ENCODE measurements at regions not wholly inside any gene's neighbourhood (a gene's known extent, or its start where the extent isn't known, plus 50 kb on each side); places are given as distances from the start of the nearest gene placed in this dataset.

GRCh38 chr6:149200282-149200945, 117.1 kb upstream of the TAB2 start:
- Mint-ChIP-seq H3K36me3 (peaks cover 12% of the 10 kb centered on the region), H3K4me1 (ENCODE audit: low read depth in 2 of 2) (peaks cover 0 to 5% of the 10 kb centered on the region in 2 donors), H3K4me3 (no peak overlapping the region), H3K27ac (no peak overlapping the region), H3K9me3 (peaks cover 3% of the 10 kb centered on the region), H3K27me3 (no peaks in the 10 kb centered on the region)
- ATAC-seq (no peak), DNase-seq (ENCODE audit: low spot score) (no peak)

DNA sequence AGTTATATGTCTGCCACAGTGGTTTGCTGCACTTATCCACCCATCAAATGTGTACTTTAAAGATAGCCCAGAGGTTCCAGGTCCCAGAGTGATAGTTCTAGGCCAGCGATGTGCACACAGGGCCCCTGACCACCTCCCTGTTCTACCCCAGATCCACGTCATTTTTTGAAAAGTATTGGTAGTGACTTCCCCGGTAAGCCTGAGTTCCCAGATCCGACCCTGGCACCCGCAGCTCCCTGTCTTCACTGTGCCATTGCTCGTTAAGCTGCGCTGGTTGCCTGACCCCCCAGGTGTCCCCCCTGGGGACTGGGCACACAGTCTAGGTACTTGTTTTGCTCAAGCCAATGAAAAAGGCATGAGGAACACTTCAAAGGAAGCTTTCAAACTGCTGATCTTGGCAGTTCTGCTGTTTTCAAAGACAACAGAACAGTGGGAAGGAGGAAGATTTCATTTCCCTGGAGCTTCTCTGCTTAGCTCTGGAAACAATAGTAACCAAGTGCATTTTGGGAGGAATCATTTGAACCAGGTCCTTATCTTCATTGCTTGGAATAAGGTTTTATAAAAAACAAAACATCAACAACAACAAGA, 116.3 kb upstream of the TAB2 start:
- Mint-ChIP-seq H3K4me3 (no peak overlapping the region), H3K27ac (no peak overlapping the region), H3K4me1 (ENCODE audit: low read depth in 2 of 2) (peaks cover 0 to 5% of the 10 kb centered on the region in 2 donors), H3K9me3 (peaks cover 3% of the 10 kb centered on the region), H3K27me3 (no peaks in the 10 kb centered on the region), H3K36me3 (peaks cover 12% of the 10 kb centered on the region)
- no peak for ATAC-seq
- no peak for DNase-seq (ENCODE audit: low spot score)

DNA sequence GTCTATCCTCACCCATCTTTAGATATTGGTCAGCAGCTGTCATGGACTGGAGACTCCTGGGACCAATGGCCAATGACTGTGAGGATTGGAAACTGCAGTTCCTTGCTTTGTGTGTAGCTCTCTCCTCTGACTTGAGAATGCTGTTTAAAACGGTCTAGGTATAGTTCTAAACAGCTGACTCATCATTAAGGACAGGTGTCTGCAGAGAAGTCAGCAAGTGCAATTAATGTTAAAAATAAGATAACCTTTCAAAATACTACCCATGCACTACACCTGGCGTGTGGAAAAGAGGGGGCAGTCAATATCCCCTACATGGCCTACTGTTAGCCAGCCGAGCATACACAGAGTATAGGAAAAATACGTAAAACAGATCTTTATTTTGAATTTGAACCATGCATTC, 115.4 kb upstream of the TAB2 start:
- peaks cover 12% of the 10 kb centered on the region for H3K36me3 Mint-ChIP-seq
- no peaks in the 10 kb centered on the region for H3K9me3 Mint-ChIP-seq
- H3K27ac Mint-ChIP-seq, result no peak overlapping the region
- no peaks in the 10 kb centered on the region for H3K27me3 Mint-ChIP-seq
- DNase-seq (ENCODE audit: low spot score) (no peak), ATAC-seq (no peak)
- peaks cover 0 to 5% of the 10 kb centered on the region in 2 donors for H3K4me1 Mint-ChIP-seq (ENCODE audit: low read depth in 2 of 2)
- no peak overlapping the region for H3K4me3 Mint-ChIP-seq

DNA sequence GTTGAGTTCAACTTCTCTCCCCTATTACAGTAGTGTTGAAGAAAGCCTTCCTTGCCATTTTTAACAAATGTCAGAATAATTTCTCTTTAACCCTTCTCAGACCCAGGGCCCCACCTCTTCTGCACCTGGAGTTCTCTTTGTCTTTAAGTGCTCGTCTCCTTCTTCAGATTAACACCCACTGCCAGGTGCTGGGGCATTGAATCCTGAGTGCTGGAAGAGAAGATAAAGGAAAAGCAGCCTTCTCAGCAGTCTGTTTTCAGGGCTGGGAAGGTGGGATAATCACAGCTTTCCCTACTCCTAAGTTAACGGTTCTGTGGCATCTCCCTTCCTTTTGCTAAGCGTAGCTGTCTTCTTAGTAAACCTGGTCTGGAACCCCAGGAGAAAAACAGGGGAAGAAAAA, 114.6 kb upstream of the TAB2 start:
- ATAC-seq (no peak), DNase-seq (ENCODE audit: low spot score) (no peak)
- H3K4me1 Mint-ChIP-seq (ENCODE audit: low read depth in 2 of 2), result peaks cover 0 to 5% of the 10 kb centered on the region in 2 donors
- peaks cover 12% of the 10 kb centered on the region for H3K36me3 Mint-ChIP-seq
- no peaks in the 10 kb centered on the region for H3K9me3 Mint-ChIP-seq
- no peak overlapping the region for H3K27ac Mint-ChIP-seq
- no peaks in the 10 kb centered on the region for H3K27me3 Mint-ChIP-seq
- no peak overlapping the region for H3K4me3 Mint-ChIP-seq

- Mint-ChIP-seq H3K9me3 (no peaks in the 10 kb centered on the region), H3K27me3 (no peaks in the 10 kb centered on the region), H3K4me3 (no peak overlapping the region), H3K4me1 (ENCODE audit: low read depth in 2 of 2) (peaks cover 0 to 5% of the 10 kb centered on the region in 2 donors), H3K36me3 (peaks cover 12% of the 10 kb centered on the region), H3K27ac (no peak overlapping the region)
- ATAC-seq, result no peak
- DNase-seq (ENCODE audit: low spot score), result no peak
These were observed 114.0 kb upstream of the TAB2 start for GRCh38 chr6:149203509-149203908.

DNA sequence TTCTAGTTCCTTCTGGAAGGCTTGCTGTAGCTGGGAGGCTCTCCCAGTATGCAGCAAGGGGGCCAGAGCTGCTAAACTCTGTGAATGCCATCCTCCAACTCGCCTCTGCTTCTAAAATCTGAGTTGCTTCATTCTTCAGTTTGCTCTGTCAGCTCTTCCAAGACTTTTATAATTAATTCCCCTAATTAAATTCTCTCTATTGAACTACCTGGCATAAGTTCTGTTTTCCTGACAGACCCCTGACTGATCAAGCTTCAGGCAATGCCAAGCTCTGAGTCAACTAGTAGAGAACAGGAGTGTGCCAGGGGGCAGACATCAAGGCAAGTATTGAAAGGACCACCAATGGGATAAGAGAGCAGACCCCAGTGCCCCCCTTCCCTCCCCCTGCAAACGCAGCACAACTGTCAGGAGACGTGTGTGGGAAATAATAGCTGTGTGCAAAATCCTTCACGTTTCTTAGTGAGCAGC, 109.3 kb upstream of the TAB2 start:
- ATAC-seq (no peak), DNase-seq (ENCODE audit: low spot score) (no peak)
- Mint-ChIP-seq H3K27me3 (no peaks in the 10 kb centered on the region), H3K36me3 (peaks cover 7% of the 10 kb centered on the region), H3K4me3 (no peak overlapping the region), H3K4me1 (ENCODE audit: low read depth in 2 of 2) (peaks cover 13 to 18% of the 10 kb centered on the region in 2 donors), H3K27ac (peak overlapping the region in 1 of 2 donors; percentile 2), H3K9me3 (peaks cover 3% of the 10 kb centered on the region)

DNA sequence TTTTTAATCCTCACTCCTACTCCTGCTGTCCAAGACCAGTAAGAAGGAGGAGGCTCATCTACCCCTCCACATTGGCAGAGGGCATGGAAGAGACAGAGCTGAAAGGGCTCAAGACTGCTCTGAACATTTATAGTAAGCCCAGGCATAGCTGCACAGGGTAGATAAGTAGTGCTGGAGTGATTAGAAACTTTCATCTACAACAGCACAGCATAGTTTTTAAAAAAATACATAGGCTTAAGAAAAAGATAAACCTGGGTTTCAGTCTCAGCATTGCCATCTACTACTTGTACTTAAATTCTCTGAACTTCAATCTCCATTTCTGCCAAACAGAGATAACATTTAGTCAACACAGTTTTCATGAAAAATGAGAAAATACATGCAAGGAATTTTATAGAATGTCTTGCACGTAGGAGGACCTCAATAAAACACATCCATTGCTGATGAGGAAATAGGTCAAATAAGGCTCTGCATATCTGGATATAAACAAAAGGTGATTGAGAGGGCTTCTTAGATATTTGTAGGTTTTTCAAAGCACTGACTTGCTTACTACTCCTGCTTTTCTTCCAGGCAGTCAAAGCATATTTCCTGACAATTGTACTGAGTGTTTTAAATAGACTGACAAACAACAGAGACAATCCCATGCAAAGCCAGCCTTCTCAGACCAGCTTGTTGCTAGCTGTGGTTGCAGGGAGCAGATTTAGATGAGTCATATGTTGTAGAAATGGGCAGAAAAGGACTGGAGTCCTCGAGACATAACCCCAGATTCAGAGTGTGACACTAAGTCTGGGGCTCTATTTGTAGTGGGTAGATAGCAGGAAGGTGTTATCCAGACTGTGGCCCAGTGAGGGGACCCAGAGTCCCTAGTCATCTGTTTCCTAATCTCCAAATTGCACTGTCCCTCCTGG, 107.4 kb upstream of the TAB2 start:
- peaks cover 7% of the 10 kb centered on the region for H3K36me3 Mint-ChIP-seq
- no peak overlapping the region for H3K27ac Mint-ChIP-seq
- H3K9me3 Mint-ChIP-seq, result peaks cover 3% of the 10 kb centered on the region
- peak; percentile 83 to 86 for ATAC-seq
- peaks cover 13 to 18% of the 10 kb centered on the region in 2 donors for H3K4me1 Mint-ChIP-seq (ENCODE audit: low read depth in 2 of 2)
- H3K27me3 Mint-ChIP-seq, result no peaks in the 10 kb centered on the region
- DNase-seq (ENCODE audit: low spot score), result no peak
- H3K4me3 Mint-ChIP-seq, result peak overlapping the region; percentile 80

DNA sequence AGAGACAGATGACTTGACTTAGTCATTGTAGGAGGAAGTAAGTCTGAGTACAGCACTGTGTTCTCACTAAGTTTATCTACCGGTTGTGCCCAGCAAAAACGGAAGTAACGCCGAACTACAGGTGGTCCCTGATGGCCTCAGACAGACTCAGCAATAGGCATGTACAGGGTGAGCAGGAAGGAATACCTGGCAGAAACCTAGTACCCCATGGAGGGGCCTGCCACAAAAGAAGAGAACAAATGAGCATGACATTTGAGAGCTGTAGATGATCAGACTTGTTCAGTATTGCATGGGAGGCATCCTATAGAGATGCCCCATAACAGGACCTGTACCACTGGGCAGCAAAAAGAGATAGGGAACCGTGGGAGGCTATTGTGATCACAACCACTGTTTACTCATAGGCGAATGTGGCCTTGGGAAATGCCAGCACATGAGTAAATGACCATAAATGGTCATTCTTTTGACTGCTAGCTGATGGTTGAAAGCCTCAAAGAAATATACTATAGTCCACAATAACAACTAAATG, 106.4 kb upstream of the TAB2 start:
- Mint-ChIP-seq H3K4me1 (ENCODE audit: low read depth in 2 of 2) (peaks cover 17 to 21% of the 10 kb centered on the region in 2 donors), H3K36me3 (peaks cover 7% of the 10 kb centered on the region), H3K27me3 (no peaks in the 10 kb centered on the region), H3K27ac (no peak overlapping the region), H3K4me3 (peak overlapping the region; percentile 80), H3K9me3 (peaks cover 3% of the 10 kb centered on the region)
- ATAC-seq (peak; percentile 66 to 81), DNase-seq (ENCODE audit: low spot score) (no peak)

- H3K4me3 Mint-ChIP-seq, result no peak overlapping the region
- H3K36me3 Mint-ChIP-seq, result peaks cover 7% of the 10 kb centered on the region
- peaks cover 3% of the 10 kb centered on the region for H3K9me3 Mint-ChIP-seq
- peaks cover 23 to 24% of the 10 kb centered on the region in 2 donors for H3K4me1 Mint-ChIP-seq (ENCODE audit: low read depth in 2 of 2)
- no peaks in the 10 kb centered on the region for H3K27me3 Mint-ChIP-seq
- peak in 1 of 2 donors; percentile 45 for ATAC-seq
- no peak for DNase-seq (ENCODE audit: low spot score)
- no peak overlapping the region for H3K27ac Mint-ChIP-seq
These were observed 105.3 kb upstream of the TAB2 start for GRCh38 chr6:149212206-149212605.

DNA sequence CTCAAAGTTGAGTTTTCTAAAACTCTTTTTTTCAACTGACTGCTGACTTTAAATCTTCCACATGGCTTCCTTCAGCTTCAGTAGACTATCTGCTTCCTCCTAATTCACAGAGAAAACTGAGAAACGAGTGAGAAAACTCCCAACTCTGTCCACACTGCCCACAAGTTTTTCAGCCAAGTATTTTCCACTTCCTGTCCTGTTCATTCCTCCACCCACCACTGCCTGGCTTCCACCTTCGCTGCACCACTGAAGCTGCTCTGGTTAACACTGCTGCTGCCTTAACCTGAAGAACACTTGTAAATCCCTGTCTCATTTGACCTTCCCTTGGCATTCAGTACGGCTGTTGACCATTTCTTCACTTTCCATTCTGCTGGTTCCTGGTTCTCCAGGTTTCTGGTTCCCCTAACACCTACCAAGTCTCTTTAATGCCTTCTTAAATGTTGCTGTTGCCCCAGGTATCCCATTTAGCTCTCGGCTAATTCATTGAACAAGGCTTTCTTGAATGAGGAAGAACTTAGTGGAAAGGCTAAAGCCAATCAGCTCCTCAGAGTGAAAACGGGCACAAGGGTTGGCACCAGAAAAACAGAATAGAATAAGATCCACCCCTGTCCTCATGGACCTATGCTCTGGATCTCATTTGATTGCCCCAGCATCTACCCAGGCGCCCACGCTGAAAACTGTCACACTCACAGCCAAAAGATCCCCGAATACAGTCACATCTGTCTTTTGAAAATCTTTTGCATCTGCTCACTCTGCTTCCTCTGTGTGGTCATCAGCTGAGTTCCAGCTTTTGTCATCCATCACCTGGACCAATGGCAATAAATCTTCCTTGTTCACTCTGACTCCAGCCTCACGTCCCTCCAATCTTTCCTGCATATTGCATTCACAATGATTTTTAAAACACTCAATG, 104.4 kb upstream of the TAB2 start:
- H3K4me1 Mint-ChIP-seq (ENCODE audit: low read depth in 2 of 2), result peaks cover 28 to 31% of the 10 kb centered on the region in 2 donors
- ATAC-seq (peak; percentile 43 to 53), DNase-seq (ENCODE audit: low spot score) (no peak)
- H3K27ac Mint-ChIP-seq, result no peak overlapping the region
- no peak overlapping the region for H3K4me3 Mint-ChIP-seq
- H3K9me3 Mint-ChIP-seq, result peaks cover 3% of the 10 kb centered on the region
- no peaks in the 10 kb centered on the region for H3K27me3 Mint-ChIP-seq
- H3K36me3 Mint-ChIP-seq, result peaks cover 7% of the 10 kb centered on the region

DNA sequence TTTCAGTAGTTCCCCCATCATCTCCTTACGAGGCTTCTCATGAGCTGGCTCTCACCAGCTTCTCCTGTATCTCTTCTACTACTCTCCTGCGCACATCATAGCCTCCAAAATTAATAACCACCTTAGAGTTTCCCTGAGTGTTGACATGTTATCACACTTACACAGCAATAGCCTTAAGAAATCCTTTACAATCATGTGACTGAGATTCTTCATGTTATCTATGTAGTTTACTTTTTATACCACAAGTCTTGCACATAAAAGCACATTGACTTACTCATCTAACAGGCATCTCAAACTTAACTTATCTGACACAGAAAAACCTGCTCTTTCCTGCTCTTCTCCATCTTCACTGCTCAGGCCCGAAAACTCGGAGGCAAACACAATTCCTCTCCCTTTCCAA, 103.7 kb upstream of the TAB2 start:
- Mint-ChIP-seq H3K27me3 (no peaks in the 10 kb centered on the region), H3K9me3 (peaks cover 3% of the 10 kb centered on the region), H3K36me3 (peaks cover 7% of the 10 kb centered on the region), H3K4me1 (ENCODE audit: low read depth in 2 of 2) (peaks cover 33 to 38% of the 10 kb centered on the region in 2 donors), H3K4me3 (no peak overlapping the region), H3K27ac (no peak overlapping the region)
- DNase-seq (ENCODE audit: low spot score) (no peak), ATAC-seq (peak; percentile 7 to 58)

GRCh38 chr6:149216459-149216858, 101.1 kb upstream of the TAB2 start:
- ATAC-seq, result no peak
- Mint-ChIP-seq H3K27ac (peak overlapping the region; percentile 78), H3K4me3 (no peak overlapping the region), H3K36me3 (no peaks in the 10 kb centered on the region), H3K9me3 (no peaks in the 10 kb centered on the region), H3K27me3 (no peaks in the 10 kb centered on the region), H3K4me1 (ENCODE audit: low read depth in 2 of 2) (peaks cover 20 to 25% of the 10 kb centered on the region in 2 donors)
- DNase-seq (ENCODE audit: low spot score), result no peak

- Mint-ChIP-seq H3K27me3 (no peaks in the 10 kb centered on the region), H3K4me1 (ENCODE audit: low read depth in 2 of 2) (peaks cover 15 to 25% of the 10 kb centered on the region in 2 donors), H3K9me3 (no peaks in the 10 kb centered on the region), H3K36me3 (no peaks in the 10 kb centered on the region), H3K27ac (peak overlapping the region; percentile 78), H3K4me3 (peak overlapping the region; percentile 15)
- ATAC-seq (peak; percentile 50 to 69), DNase-seq (ENCODE audit: low spot score) (no peak)
These were observed 100.0 kb upstream of the TAB2 start for GRCh38 chr6:149217466-149217888.

Data from natural killer cell treated with Interleukin-12 subunit alpha and Interleukin-12 subunit beta and Interleukin-15 and Interleukin-18, amount 100 ng/mL, for 72 hours (primary cell).